HG02588 (cell line): ENCODE measurements at regions not wholly inside any gene's neighbourhood (a gene's known extent, or its start where the extent isn't known, plus 50 kb on each side); places are given as distances from the start of the nearest gene placed in this dataset.
"Not testable (repeated sequence)": the region's sequence is repeated elsewhere in the genome, so short reads cannot be mapped to it uniquely, and the experiment has no call there.

Experiments
- ATAC-seq: cut with Tn5 transposase; IDR thresholded peaks from one replicate; pipeline ENCODE4 v1.9.1; 2021; ENCODE audit warnings: mild to moderate bottlenecking, moderate library complexity; ENCODE audit not compliant: unreplicated experiment

DNA sequence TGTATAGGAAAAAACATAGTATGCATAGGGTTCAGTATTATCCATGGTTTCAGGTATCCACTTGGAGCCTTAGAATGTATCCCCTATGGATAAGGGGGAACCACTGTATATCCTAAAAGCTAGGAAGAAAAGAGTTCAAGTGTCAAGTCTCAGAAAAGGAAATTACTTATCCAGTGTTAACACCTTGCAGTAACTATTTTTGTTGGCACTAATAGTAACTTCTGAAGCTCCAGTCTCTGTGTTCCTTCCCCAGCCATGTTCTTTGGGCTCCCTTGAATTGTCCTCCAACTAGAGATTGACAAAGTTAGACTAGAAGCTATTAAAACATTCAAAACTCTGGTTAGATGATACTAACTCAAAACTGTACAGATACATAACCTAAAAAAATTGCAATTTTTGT lies 370.8 kb downstream of the NFIB start:
- no peak for ATAC-seq

DNA sequence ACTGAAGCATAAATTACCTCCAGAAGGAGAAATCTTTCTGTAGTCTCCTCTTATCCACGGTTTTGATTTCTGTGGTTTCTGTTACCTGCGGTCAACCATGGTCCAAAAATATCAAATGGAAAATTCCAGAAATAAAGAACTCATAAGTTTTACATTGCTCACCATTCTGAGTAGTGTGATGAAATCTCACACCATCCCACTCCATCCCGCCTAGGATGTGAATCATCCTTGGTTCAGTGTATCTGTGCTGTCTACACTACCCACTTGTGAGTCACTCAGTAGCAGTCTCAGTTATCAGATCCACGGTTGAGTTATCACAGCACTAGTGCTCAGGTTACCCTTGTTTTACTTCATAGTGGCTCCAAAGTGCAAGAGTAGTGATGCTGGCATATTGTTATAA lies 371.2 kb downstream of the NFIB start:
- ATAC-seq: no peak

- no peak for ATAC-seq
Observed at GRCh38 chr9:13942201-13942600, 371.7 kb downstream of the NFIB start.

DNA sequence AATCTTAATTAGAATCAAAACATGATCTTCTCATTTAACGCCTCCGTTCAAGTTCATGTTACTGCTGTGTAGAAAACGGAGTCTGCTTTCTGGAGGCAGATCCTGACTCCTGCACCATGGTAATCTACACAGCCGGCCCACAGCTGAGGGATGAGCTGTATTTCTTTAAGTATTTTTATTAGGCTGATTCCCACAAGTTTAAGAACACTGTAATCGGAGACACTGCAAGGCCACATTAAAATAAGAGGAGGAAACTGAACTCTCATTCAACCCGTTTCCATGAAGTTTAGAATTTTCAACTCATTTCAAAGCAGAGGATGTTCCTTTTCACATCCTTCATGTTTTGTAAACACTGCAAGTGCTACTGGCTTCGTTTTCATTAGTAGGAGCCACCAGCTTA lies 372.2 kb downstream of the NFIB start:
- ATAC-seq: no peak

GRCh38 chr9:13939701-13940490 lies 374.0 kb downstream of the NFIB start:
- no peak for ATAC-seq

GRCh38 chr9:13939134-13939533 lies 374.8 kb downstream of the NFIB start:
- ATAC-seq: no peak

DNA sequence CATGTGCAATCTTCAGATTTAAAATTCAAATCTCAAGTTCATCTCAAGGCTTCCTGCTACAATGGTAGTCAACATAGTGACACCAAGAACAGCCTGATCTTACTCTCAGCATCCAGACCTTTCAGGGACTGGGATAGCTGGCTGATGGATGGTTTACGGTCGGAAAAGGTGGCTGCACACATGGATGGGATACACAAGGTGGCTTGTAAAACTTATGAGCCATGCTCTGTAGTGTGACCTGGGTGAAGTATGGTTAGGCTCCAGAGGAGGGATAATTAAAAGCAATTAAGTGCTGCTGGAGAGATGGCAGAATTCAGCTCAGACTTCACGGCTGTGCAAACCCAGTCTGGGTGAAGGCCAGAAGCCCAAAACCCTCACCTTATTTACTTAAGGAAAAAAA lies 379.5 kb downstream of the NFIB start:
- ATAC-seq: no peak

GRCh38 chr9:13933268-13933656 lies 380.7 kb downstream of the NFIB start:
- ATAC-seq: no peak

- no peak for ATAC-seq
Observed at GRCh38 chr9:13932528-13933267, 381.2 kb downstream of the NFIB start.

GRCh38 chr9:13929013-13929412 lies 384.9 kb downstream of the NFIB start:
- ATAC-seq: no peak

DNA sequence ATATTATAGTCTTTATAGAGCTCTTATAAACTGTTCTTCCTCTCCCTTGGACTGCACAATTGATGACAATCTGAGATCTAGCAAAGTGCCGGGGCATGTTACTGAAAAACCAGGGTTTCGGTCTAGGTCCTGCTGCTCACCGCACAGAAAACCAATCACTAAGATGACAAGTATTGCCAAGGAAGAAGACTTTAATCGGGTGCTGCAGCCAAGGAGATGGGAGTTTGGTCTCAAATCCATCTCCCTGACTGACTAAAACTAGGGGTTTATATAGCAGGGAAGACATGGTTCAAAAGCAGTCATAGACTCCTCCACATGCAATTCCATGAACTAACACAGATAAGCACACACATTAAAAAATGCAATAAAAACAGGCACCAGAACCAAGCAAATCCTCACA lies 390.6 kb downstream of the NFIB start:
- no peak for ATAC-seq

DNA sequence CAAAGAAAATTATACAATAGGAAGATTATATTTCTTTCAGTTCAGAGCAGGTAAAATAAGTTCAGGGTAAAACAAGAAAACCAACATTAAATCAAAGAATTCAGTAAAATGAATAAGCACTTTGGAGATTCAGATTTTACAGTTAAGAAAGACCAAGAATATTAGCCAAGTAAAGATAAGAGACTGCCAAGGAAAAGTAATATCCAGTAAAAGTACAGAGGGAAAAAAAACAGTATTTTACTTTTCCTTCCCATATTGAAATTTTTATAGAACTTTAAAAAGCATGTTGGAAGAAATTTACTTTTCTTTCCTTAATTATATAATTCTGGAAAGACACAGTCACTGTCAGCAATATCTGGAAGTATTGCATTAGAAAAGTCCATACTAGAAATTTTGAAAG lies 393.4 kb downstream of the NFIB start:
- ATAC-seq: no peak

DNA sequence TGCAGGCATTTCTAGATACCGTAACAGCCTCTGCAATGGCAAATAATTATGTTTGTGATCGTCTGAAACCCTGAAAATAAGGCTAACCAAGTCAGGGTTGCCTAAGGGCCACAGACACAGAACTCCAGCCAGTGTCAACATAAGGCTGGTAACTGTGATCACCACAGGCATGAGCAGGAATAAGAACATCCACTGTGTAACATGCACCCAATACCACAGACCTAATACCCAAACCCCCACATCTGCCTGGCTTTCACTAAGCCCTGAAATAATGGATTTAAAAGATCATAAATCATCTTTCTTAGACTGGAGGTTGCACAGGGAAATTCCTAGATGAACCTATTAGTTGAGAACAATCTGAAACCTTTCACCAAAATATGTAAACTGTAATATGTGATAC lies 394.5 kb downstream of the NFIB start:
- no peak for ATAC-seq

- ATAC-seq: no peak
Observed at GRCh38 chr9:13917534-13917933, 396.4 kb downstream of the NFIB start.

DNA sequence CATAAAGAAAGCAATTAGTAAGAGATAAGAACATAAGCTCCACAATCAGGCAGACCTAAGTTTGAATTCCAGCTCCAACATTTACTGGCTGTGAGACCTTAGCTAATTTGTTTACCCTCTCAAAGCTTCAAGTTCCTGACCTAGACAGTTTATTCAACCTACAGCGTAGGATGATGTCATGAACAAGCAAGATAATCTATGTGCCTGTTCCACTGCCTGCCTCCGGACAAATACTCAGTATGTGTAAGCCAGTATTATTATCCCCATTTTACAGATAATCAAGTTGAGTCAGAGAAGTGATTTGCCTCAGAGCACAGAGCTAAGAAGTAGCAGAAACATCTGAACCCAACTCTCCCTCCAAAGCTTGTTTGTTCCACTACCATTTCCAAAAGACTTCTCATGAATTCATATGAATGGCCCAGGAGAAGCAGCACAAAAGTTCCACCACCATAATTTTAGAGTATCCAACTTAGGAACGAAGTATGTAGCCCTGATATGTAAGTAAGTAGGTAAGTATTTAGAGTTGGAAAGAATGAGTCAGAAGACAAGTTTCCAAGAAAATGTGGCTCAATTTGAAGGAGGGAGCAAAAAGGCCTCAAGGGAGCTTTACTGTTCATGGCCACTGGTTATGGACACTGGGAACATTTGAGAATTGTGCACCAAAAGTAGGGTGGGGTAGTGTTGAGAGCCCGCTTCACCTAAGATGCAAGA lies 398.2 kb downstream of the NFIB start:
- ATAC-seq: no peak

- ATAC-seq: no peak
Observed at GRCh38 chr9:13915131-13915530, 398.8 kb downstream of the NFIB start.

DNA sequence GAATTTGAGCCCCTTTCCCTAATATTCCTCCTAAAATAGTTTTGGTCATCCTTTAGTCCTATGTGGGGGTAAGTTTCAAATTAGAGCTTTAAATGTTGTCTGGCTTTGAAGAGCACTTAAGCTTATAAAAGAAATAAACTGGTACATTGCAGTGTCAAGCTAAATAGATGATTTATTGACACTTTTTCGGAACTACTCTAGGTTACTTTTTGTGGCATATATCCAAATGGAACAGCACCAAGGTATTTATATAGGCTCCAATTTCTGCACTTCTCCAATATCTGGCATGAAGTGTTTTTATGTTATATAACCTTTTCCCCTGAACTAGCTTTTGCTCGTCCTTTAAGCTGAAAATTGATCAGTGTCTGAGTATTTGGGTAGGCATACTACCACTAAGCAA lies 402.5 kb downstream of the NFIB start:
- ATAC-seq: no peak

- ATAC-seq: not testable (repeated sequence)
Observed at GRCh38 chr9:13907842-13908241, 406.1 kb downstream of the NFIB start.

GRCh38 chr9:13904746-13905145 lies 409.2 kb downstream of the NFIB start:
- no peak for ATAC-seq

- ATAC-seq: no peak
Observed at GRCh38 chr9:13904311-13904710, 409.6 kb downstream of the NFIB start.

DNA sequence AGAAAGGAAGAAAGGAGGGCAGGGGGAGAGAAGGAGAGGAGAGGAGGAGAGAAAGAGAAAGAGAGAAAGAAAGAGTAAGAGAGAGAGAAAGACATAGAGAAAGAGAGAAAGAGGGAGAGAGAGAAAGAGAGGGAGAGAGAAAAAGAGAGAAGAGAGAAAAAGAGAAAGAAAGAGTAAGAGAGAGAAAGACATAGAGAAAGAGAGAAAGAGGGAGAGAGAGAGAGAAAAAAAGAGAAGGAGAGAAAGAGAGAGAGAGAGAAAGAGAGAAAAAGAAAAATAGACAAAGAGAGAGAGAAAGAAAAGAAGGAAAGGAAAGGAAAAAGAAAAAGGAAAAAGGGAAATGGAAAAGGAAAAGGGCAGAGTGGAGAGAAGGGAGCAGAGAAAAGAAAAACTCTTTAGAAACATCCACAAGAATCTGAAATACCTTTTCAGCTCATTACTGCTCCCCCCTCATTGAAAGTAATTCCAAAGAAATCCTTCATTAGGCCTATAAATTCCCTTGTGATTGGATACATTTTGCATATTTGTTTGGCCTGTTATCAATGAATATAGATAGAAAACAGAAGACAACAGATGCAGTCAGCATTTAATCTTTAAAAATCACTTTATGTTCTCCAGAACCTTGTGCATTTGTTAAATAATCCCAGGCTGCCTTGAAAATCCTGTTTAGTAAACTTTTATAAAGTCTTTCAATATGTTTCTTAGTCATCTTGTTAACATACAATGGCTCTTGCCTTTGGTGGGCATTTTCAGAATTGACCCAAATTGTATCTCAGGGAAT lies 411.5 kb downstream of the NFIB start:
- ATAC-seq: no peak
